H1 (cell line): ENCODE measurements at regions not wholly inside any gene's neighbourhood (a gene's known extent, or its start where the extent isn't known, plus 50 kb on each side); places are given as distances from the start of the nearest gene placed in this dataset.

Source experiments
- CTCF ChIA-PET: fragments of 300-600 bp; sonication (Branson Sonifier 250); formaldehyde crosslinking; loops from one replicate; lab custom pipeline; 2021; ENCODE audit not compliant: partially characterized antibody; lab: Charles Lee
- POLR2A ChIA-PET: fragments of 300-600 bp; sonication (Branson Sonifier 250); formaldehyde crosslinking; loops from one replicate; lab custom pipeline; 2021; ENCODE audit warnings: inconsistent platforms; ENCODE audit not compliant: partially characterized antibody; lab: Charles Lee
- DNase-seq, 2 experiments: peaks; one replicate each; pipeline versions ENCODE4 v3.0.0 to v3.0.0-alpha.2; 2010 to 2022; ENCODE audit warnings: low spot score in 2 of 2, low read depth in 1 of 2, mixed read lengths in 1 of 2
- FAIRE-seq: peaks from 2 replicates; lab custom pipeline; 2011; peaks lifted over from hg19 to GRCh38; lab: Jason Lieb, UNC
- H2AFZ ChIP-seq: 2 replicates; pipeline ENCODE4 v1.8.1; 2012; ENCODE audit warnings: low read length, inconsistent platforms
- H2AK5ac ChIP-seq: 2 replicates; pipeline ENCODE4 v1.6.1; 2013; ENCODE audit warnings: low read depth, low read length
- H2BK120ac ChIP-seq: replicated peaks from 2 replicates; pipeline ENCODE3; 2013; ENCODE audit warnings: low read depth, low read length, inconsistent platforms
- H2BK12ac ChIP-seq: 2 replicates; pipeline ENCODE4 v1.6.1; 2013; ENCODE audit warnings: low read depth, low read length
- H2BK15ac ChIP-seq: 2 replicates; pipeline ENCODE4 v1.6.1; 2013; ENCODE audit warnings: low read length
- H2BK20ac ChIP-seq: 2 replicates; pipeline ENCODE4 v1.6.1; 2013; ENCODE audit warnings: low read length
- H2BK5ac ChIP-seq: 2 replicates; pipeline ENCODE4 v1.6.1; 2013; ENCODE audit warnings: low read depth, low read length
- H3K14ac ChIP-seq: 2 replicates; pipeline ENCODE4 v1.6.1; 2013; ENCODE audit warnings: inconsistent platforms; ENCODE audit not compliant: insufficient read length
- H3K18ac ChIP-seq: 2 replicates; pipeline ENCODE4 v1.6.1; 2013; ENCODE audit warnings: low read length; ENCODE audit errors: extremely low read depth
- H3K23ac ChIP-seq: 2 replicates; pipeline ENCODE4 v1.6.1; 2013; ENCODE audit warnings: inconsistent platforms; ENCODE audit not compliant: insufficient read length
- H3K23me2 ChIP-seq: 2 replicates; pipeline ENCODE4 v1.6.1; 2013; ENCODE audit warnings: low read depth, low read length
- H3K27ac ChIP-seq: 2 replicates; pipeline ENCODE4 v1.6.1; 2011; ENCODE audit warnings: low read depth, low read length, inconsistent platforms
- H3K27me3 ChIP-seq, 4 experiments: replicated peaks in 1 of 4; 1 replicate in 1 of 4; 2 replicates in 3 of 4; pipeline versions ENCODE4 v1.6.1 to v1.8.1; 2011 to 2013; ENCODE audit warnings: low read length in 3 of 4, mild to moderate bottlenecking in 3 of 4, inconsistent platforms in 2 of 4, mixed read lengths in 2 of 4, moderate library complexity in 1 of 4; ENCODE audit not compliant: control insufficient read depth in 3 of 4, insufficient read depth in 3 of 4; ENCODE audit errors: extremely low read depth in 1 of 4
- H3K36me3 ChIP-seq, 4 experiments: 2 replicates each; pipeline versions ENCODE4 v1.6.1 to v1.8.1; 2011 to 2013; ENCODE audit warnings: mild to moderate bottlenecking in 4 of 4, low read length in 3 of 4, moderate library complexity in 2 of 4, control low read depth in 1 of 4, inconsistent platforms in 1 of 4; ENCODE audit not compliant: insufficient read depth in 4 of 4, control insufficient read depth in 2 of 4
- H3K4ac ChIP-seq: replicated peaks from 2 replicates; pipeline ENCODE3; 2013; ENCODE audit warnings: low read length, low read depth, mixed read lengths, inconsistent platforms; ENCODE audit not compliant: insufficient read length
- H3K4me1 ChIP-seq, 4 experiments: replicated peaks in 1 of 4; 1 replicate in 1 of 4; 2 replicates in 3 of 4; pipeline versions ENCODE4 v1.6.1 to v1.8.1; 2011 to 2013; ENCODE audit warnings: low read length in 3 of 4, inconsistent platforms in 2 of 4, mixed read lengths in 1 of 4; ENCODE audit not compliant: insufficient read depth in 4 of 4, control insufficient read depth in 3 of 4
- H3K4me2 ChIP-seq, 2 experiments: 2 replicates each; pipeline versions ENCODE4 v1.6.1 to v1.8.1; 2011 to 2013; ENCODE audit warnings: low read depth in 2 of 2, low read length in 2 of 2, control low read depth in 1 of 2, inconsistent platforms in 1 of 2, mild to moderate bottlenecking in 1 of 2; ENCODE audit not compliant: insufficient read depth in 1 of 2
- H3K4me3 ChIP-seq, 4 experiments: fragments of 200-600, 300-600 bp in 1 of 4; sonication (generic), shearing (Covaris generic), sonication (Bioruptor Twin) in 1 of 4; 2 replicates each; pipeline versions ENCODE4 v1.5.1 to v1.8.1; 2011 to 2016; ENCODE audit warnings: low read length in 4 of 4, low read depth in 3 of 4, control low read depth in 2 of 4, inconsistent platforms in 2 of 4, mild to moderate bottlenecking in 2 of 4, mixed read lengths in 1 of 4, moderate library complexity in 1 of 4; ENCODE audit not compliant: insufficient read depth in 2 of 4; ENCODE audit errors: extremely low read depth in 1 of 4
- H3K56ac ChIP-seq: replicated peaks from 2 replicates; pipeline ENCODE3; 2013; ENCODE audit warnings: low read depth, mild to moderate bottlenecking, mixed read lengths, low read length, inconsistent platforms; ENCODE audit not compliant: insufficient read length
- H3K79me1 ChIP-seq: 2 replicates; pipeline ENCODE4 v1.6.1; 2013; ENCODE audit warnings: low read depth, low read length, control low read depth
- H3K79me2 ChIP-seq, 2 experiments: 2 replicates each; pipeline versions ENCODE4 v1.6.1 to v1.8.1; 2012 to 2013; ENCODE audit warnings: low read length in 2 of 2, mild to moderate bottlenecking in 2 of 2, inconsistent platforms in 1 of 2; ENCODE audit not compliant: insufficient read depth in 2 of 2, control insufficient read depth in 1 of 2
- H3K9ac ChIP-seq, 4 experiments: replicated peaks in 1 of 4; 1 replicate in 1 of 4; 2 replicates in 3 of 4; pipeline versions ENCODE4 v1.6.1 to v1.8.1; 2011 to 2013; ENCODE audit warnings: low read depth in 3 of 4, low read length in 3 of 4, control low read depth in 2 of 4, mild to moderate bottlenecking in 2 of 4, moderate library complexity in 2 of 4, inconsistent platforms in 1 of 4; ENCODE audit errors: extremely low read depth in 1 of 4
- H3K9me3 ChIP-seq, 2 experiments: 2 replicates each; pipeline versions ENCODE4 v1.6.1 to v1.8.1; 2012 to 2013; ENCODE audit warnings: mild to moderate bottlenecking in 2 of 2, moderate library complexity in 2 of 2, control low read depth in 1 of 2, inconsistent platforms in 1 of 2, low read depth in 1 of 2, low read length in 1 of 2, mixed read lengths in 1 of 2; ENCODE audit not compliant: insufficient read depth in 2 of 2
- H4K20me1 ChIP-seq, 2 experiments: replicated peaks in 1 of 2; 2 replicates each; pipeline versions ENCODE3 to v1.8.1; 2011 to 2013; ENCODE audit warnings: inconsistent platforms in 2 of 2, low read length in 2 of 2, mild to moderate bottlenecking in 1 of 2; ENCODE audit not compliant: insufficient read depth in 2 of 2, control insufficient read depth in 1 of 2
- H4K5ac ChIP-seq: 2 replicates; pipeline ENCODE4 v1.6.1; 2013; ENCODE audit warnings: low read length, low read depth, mixed read lengths, inconsistent platforms; ENCODE audit not compliant: insufficient read length
- H4K8ac ChIP-seq: 2 replicates; pipeline ENCODE4 v1.8.0; 2013; ENCODE audit warnings: mild to moderate bottlenecking, moderate library complexity, low read length, inconsistent platforms; ENCODE audit not compliant: insufficient read depth; ENCODE audit errors: extremely low read depth
- H4K91ac ChIP-seq: replicated peaks from 2 replicates; pipeline ENCODE3; 2013; ENCODE audit warnings: low read length, mixed read lengths, inconsistent platforms; ENCODE audit not compliant: insufficient read length
- ASH2L ChIP-seq: fragments of 200-600, 300-600 bp; sonication (generic); IDR thresholded peaks from one replicate; pipeline ENCODE4 v1.7.1; 2017; ENCODE audit warnings: low read length
- ATF2 ChIP-seq: IDR thresholded peaks from 2 replicates; pipeline ENCODE4 v1.6.1; 2012; ENCODE audit warnings: low read length, inconsistent platforms
- CBX5 ChIP-seq: fragments of 300-800, 300-1000 bp; sonication (generic); IDR thresholded peaks from 2 replicates; pipeline ENCODE4 v1.7.1; 2016; ENCODE audit warnings: antibody characterized with exemption, low read length, low read depth
- CHD2 ChIP-seq: IDR thresholded peaks from 2 replicates; pipeline ENCODE4 v1.6.1; 2012; ENCODE audit warnings: low read length, improper control_type of control experiment
- CREB1 ChIP-seq: IDR thresholded peaks from 2 replicates; pipeline ENCODE4 v1.6.1; 2012; ENCODE audit warnings: inconsistent platforms
- CTBP2 ChIP-seq: IDR thresholded peaks from 2 replicates; pipeline ENCODE4 v1.7.0; 2011; ENCODE audit warnings: borderline replicate concordance, mild to moderate bottlenecking, moderate library complexity, mixed read lengths, low read length; ENCODE audit not compliant: insufficient read depth, insufficient read length
- SAP30 ChIP-seq: fragments of 300-600 bp; sonication (generic); IDR thresholded peaks from 2 replicates; pipeline ENCODE4 v1.7.1; 2012; ENCODE audit warnings: low read length, moderate library complexity, mild to moderate bottlenecking, inconsistent platforms; ENCODE audit not compliant: insufficient read depth, insufficient replicate concordance
- SP1 ChIP-seq: IDR thresholded peaks from 2 replicates; pipeline ENCODE4 v1.6.1; 2011; ENCODE audit warnings: low read depth, low read length
- SP2 ChIP-seq: IDR thresholded peaks from 2 replicates; pipeline ENCODE4 v1.6.1; 2012; ENCODE audit warnings: mild to moderate bottlenecking, low read length, inconsistent platforms
- SP4 ChIP-seq: IDR thresholded peaks from 2 replicates; pipeline ENCODE4 v1.6.1; 2012; ENCODE audit warnings: low read length, inconsistent platforms
- TAF1 ChIP-seq: IDR thresholded peaks from 2 replicates; pipeline ENCODE4 v1.6.1; 2011; ENCODE audit warnings: mild to moderate bottlenecking, low read depth, low read length
- TAF7 ChIP-seq: optimal IDR thresholded peaks from 2 replicates; pipeline ENCODE3; 2011; ENCODE audit warnings: low read depth, mild to moderate bottlenecking, inconsistent platforms, low read length, moderate library complexity, borderline replicate concordance
- WGBS, 2 experiments: shearing (Covaris generic) in 1 of 2; methylation state at CpG; one replicate each; pipeline versions ENCODE4 v1.1.6 to v1.1.7; 2013 to 2015; ENCODE audit warnings: low lambda C conversion rate in 2 of 2, mixed read lengths in 2 of 2, inconsistent platforms in 1 of 2, low coverage in 1 of 2, missing lambda C conversion rate in 1 of 2; ENCODE audit not compliant: insufficient replicate concordance in 2 of 2, insufficient coverage in 1 of 2, insufficient read length in 1 of 2; ENCODE audit errors: extremely low coverage in 1 of 2, missing lambda C conversion rate in 1 of 2; 5-methylcytosine and 5-hydroxymethylcytosine counted together

GRCh38 chr10:118116362-118116714, 69.6 kb upstream of the RAB11FIP2 start:
- Histone ChIP-seq H3K23me2 (no peaks in the 10 kb centered on the region), H3K23ac (no peak overlapping the region), H3K14ac (no peak overlapping the region), H3K4me1 (no peaks in the 10 kb centered on the region; a peak in 2 of 7 replicates), H2BK120ac (no peak overlapping the region), H3K27me3 (peaks cover 0 to 1% (median 0%) of the 10 kb centered on the region in 4 experiments; a peak in 1 of 7 replicates), H2BK5ac (no peak overlapping the region), H3K9ac (no peak overlapping the region), H4K91ac (no peak overlapping the region), H3K9me3 (no peaks in the 10 kb centered on the region), H4K5ac (no peak overlapping the region), H3K4me3 (no peak overlapping the region), H3K27ac (no peak overlapping the region), H3K56ac (no peak overlapping the region), H3K36me3 (no peaks in the 10 kb centered on the region; a peak in 1 of 8 replicates), H3K79me2 (no peaks in the 10 kb centered on the region), H2BK12ac (no peak overlapping the region), H4K8ac (no peak overlapping the region), H4K20me1 (no peaks in the 10 kb centered on the region)
- ChIA-PET POLR2A (no interaction called here), CTCF (interaction anchor here (0.9 kb wide), 1 partner anchor 35 kb away, joined by 3 read pairs; no protein-coding TSS in a partner anchor)
- DNase-seq: no peak
- WGBS, 2 experiments: 83% methylated on average over 6 of the region's 6 CpGs; no CpG with 5 or more reads in 1 of the 2 experiments
- TF ChIP-seq CHD2: no peak
- no peak for TF ChIP-seq SP2
- TF ChIP-seq SP1: no peak
- TF ChIP-seq TAF1: no peak
- no peak for TF ChIP-seq ASH2L
- no peak for TF ChIP-seq CTBP2
- no peak for TF ChIP-seq SP4
- TF ChIP-seq CBX5: no peak
- TF ChIP-seq CREB1: no peak
- no peak for TF ChIP-seq TAF7
- no peak for TF ChIP-seq ATF2
- no peak for TF ChIP-seq SAP30
- TF ChIP-seq, all 59 proteins: peak for 0
- FAIRE-seq: no peak
- no peaks in the 10 kb centered on the region for H3K79me1 ChIP-seq
- H3K18ac ChIP-seq: no peak overlapping the region
- H2AK5ac ChIP-seq: no peak overlapping the region
- no peak overlapping the region for H3K4ac ChIP-seq
- H2AFZ ChIP-seq: no peak overlapping the region
- no peak overlapping the region for H2BK20ac ChIP-seq
- H2BK15ac ChIP-seq: no peak overlapping the region
- H3K4me2 ChIP-seq: no peak overlapping the region
